Chondrocyte (in vitro differentiated cells): ENCODE measurements at regions not wholly inside any gene's neighbourhood (a gene's known extent, or its start where the extent isn't known, plus 50 kb on each side); places are given as distances from the start of the nearest gene placed in this dataset.

Experiments
- DNase-seq: peaks from one replicate; pipeline ENCODE4 v3.0.0; 2021; ENCODE audit warnings: mixed read lengths, low spot score
- H3K27ac Mint-ChIP-seq: one replicate; pipeline ENCODE4 v1.8.0; 2021; ENCODE audit warnings: mild to moderate bottlenecking, moderate library complexity, mixed read lengths; ENCODE audit not compliant: unreplicated experiment
- H3K27me3 Mint-ChIP-seq: 2 replicates; pipeline ENCODE4 v1.8.0; 2021; ENCODE audit warnings: low read depth, mixed read lengths
- H3K36me3 Mint-ChIP-seq: 2 replicates; pipeline ENCODE4 v1.8.0; 2021; ENCODE audit warnings: low read depth, mixed read lengths
- H3K4me1 Mint-ChIP-seq: 2 replicates; pipeline ENCODE4 v1.8.0; 2021; ENCODE audit warnings: low read depth, mild to moderate bottlenecking, mixed read lengths
- H3K4me3 Mint-ChIP-seq: one replicate; pipeline ENCODE4 v1.8.0; 2021; ENCODE audit warnings: mild to moderate bottlenecking, moderate library complexity, mixed read lengths; ENCODE audit not compliant: unreplicated experiment
- H3K9me3 Mint-ChIP-seq: 2 replicates; pipeline ENCODE4 v1.8.0; 2021; ENCODE audit warnings: low read depth, mixed read lengths
- TF ChIP-seq, protein P1 (sequence below): fragments of 200-600 bp; sonication (generic); IDR thresholded peaks from 2 replicates; pipeline ENCODE4 v1.5.0; 2021; ENCODE audit warnings: antibody characterized with exemption, mild to moderate bottlenecking, moderate library complexity

DNA sequence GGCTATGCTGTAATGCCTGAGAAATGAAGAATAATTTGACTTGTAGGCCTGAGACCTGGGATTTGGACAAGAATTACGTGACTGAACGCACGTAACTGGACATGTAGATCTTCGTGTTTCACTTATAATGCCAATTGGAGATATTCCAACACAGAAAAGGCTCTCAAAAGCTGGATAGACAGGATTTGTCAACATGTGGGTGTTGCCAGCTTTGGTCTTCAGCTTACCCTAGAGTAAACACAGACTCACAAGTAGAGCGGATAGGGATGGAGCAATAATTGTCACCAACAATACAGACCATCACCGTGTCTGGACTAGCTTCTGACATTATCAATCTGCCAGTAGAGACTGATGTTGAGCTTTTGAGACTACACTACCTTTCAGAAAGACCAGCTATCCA lies 1511.0 kb upstream of the ADGRL3 start:
- TF ChIP-seq, protein P1, sequence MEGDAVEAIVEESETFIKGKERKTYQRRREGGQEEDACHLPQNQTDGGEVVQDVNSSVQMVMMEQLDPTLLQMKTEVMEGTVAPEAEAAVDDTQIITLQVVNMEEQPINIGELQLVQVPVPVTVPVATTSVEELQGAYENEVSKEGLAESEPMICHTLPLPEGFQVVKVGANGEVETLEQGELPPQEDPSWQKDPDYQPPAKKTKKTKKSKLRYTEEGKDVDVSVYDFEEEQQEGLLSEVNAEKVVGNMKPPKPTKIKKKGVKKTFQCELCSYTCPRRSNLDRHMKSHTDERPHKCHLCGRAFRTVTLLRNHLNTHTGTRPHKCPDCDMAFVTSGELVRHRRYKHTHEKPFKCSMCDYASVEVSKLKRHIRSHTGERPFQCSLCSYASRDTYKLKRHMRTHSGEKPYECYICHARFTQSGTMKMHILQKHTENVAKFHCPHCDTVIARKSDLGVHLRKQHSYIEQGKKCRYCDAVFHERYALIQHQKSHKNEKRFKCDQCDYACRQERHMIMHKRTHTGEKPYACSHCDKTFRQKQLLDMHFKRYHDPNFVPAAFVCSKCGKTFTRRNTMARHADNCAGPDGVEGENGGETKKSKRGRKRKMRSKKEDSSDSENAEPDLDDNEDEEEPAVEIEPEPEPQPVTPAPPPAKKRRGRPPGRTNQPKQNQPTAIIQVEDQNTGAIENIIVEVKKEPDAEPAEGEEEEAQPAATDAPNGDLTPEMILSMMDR = no peak

DNA sequence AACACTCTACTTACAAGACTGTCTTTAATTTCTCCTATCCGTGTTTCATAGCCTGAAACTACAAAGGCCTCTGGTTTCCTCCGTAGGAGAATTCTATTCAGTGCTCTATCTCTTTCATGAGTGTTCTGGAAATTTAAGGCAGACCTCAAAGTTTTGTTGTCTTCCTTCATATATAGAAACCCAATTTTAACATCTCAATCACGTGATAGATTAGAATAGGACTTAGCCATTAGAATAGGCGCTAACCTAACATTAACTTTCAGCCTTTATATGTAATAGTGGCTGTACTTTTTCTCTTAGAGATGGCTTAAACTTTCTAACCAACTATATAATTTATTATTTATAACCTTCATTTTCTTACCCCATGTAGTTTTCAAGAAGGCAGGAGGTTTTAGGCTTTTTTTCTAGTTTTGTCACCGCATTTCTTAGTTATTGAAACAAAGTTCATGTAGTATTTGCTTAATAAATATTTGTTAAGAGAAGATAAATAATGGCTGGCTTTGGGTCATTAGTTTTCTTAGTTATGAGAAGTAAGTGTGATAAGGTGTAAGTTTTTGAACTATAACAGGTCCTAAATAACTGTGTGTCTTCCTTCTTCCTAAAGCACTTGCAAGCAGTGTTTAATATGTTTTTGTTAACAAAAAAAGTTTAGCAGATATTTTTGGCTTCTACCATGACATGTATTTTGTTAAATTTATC lies 1504.6 kb upstream of the ADGRL3 start:
- H3K36me3 Mint-ChIP-seq = no peaks in the 10 kb centered on the region
- H3K4me1 Mint-ChIP-seq = no peaks in the 10 kb centered on the region
- H3K9me3 Mint-ChIP-seq = no peaks in the 10 kb centered on the region
- DNase-seq = no peak
- TF ChIP-seq, protein P1 = no peak
- H3K27me3 Mint-ChIP-seq = peaks cover 11% of the 10 kb centered on the region
- H3K27ac Mint-ChIP-seq = no peak overlapping the region
- H3K4me3 Mint-ChIP-seq = no peak overlapping the region

More for the DNA sequence above, 1511.0 kb upstream of the ADGRL3 start:
- Mint-ChIP-seq H3K27me3 (no peaks in the 10 kb centered on the region), H3K27ac (no peak overlapping the region), H3K9me3 (no peaks in the 10 kb centered on the region), H3K4me1 (no peaks in the 10 kb centered on the region), H3K36me3 (no peaks in the 10 kb centered on the region), H3K4me3 (no peak overlapping the region)
- DNase-seq = no peak

DNA sequence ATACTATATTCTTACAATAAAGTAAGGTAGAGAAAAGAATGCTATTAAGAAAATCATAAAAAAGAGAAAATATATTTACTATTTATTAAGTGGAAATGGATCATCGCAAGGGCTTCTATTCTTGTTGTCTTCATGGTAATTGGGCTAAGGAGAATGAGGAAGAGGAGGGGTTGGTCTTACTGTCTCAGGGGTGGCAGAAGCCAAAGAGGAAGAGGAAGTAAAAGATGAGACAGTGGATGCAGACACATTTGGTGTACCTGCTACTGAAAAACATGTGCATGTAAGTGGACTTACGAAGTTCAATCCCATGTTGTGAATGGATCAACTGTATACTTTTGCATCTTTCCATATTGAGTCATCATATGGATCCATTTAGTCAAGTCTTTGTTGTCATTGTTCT lies 1502.1 kb upstream of the ADGRL3 start:
- Mint-ChIP-seq H3K9me3 (no peaks in the 10 kb centered on the region), H3K4me3 (no peak overlapping the region), H3K4me1 (no peaks in the 10 kb centered on the region), H3K27ac (no peak overlapping the region), H3K36me3 (no peaks in the 10 kb centered on the region), H3K27me3 (peaks cover 14% of the 10 kb centered on the region)
- no peak for DNase-seq
- TF ChIP-seq, protein P1 = no peak

DNA sequence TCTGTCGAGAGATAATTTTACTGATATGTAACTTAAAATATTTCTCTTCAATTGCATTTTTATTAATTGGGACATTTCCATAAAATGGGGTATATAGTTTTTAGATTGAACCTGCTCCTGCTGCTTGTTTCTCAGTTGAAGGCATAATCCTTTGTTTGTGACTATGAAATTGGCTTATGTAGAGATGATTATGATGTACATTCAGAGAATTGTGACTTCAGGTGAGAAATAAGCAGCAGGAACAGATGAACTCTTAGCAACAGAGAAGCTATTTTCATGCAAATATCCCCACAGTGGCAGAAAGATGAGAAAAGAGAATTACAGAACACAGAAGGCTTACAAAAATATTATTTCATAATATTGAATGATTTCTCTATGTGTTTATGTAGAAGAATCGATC lies 1499.5 kb upstream of the ADGRL3 start:
- H3K36me3 Mint-ChIP-seq = no peaks in the 10 kb centered on the region
- TF ChIP-seq, protein P1 = no peak
- no peaks in the 10 kb centered on the region for H3K4me1 Mint-ChIP-seq
- H3K4me3 Mint-ChIP-seq = no peak overlapping the region
- H3K9me3 Mint-ChIP-seq = no peaks in the 10 kb centered on the region
- peaks cover 22% of the 10 kb centered on the region for H3K27me3 Mint-ChIP-seq
- DNase-seq = no peak
- no peak overlapping the region for H3K27ac Mint-ChIP-seq

DNA sequence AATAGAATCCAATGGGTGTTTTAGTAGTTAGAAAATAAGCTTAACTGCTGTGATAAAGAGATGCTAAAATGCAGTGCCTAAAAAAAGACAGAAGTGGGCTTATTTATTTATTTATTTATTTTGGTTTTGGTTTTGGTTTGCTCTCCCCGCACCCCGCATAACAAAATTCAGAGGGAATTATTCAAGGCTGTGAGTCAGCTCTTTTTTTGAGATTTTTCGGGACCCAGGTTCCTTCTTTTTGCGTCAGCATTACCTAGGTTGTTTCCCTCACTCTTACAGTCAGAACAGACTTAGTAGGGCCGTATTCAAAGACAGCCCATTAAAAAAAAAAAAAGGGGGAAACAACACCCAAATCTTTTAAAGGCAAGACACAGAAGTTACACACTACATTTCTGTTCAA lies 1495.5 kb upstream of the ADGRL3 start:
- no peak for DNase-seq
- TF ChIP-seq, protein P1 = no peak
- no peak overlapping the region for H3K4me3 Mint-ChIP-seq
- H3K27me3 Mint-ChIP-seq = peaks cover 23% of the 10 kb centered on the region
- H3K27ac Mint-ChIP-seq = no peak overlapping the region
- H3K36me3 Mint-ChIP-seq = no peaks in the 10 kb centered on the region
- no peaks in the 10 kb centered on the region for H3K4me1 Mint-ChIP-seq
- H3K9me3 Mint-ChIP-seq = no peaks in the 10 kb centered on the region
